ENCODE measurements at regions not wholly inside any gene's neighbourhood (a gene's known extent, or its start where the extent isn't known, plus 50 kb on each side); places are given as distances from the start of the nearest gene placed in this dataset.

DNA sequence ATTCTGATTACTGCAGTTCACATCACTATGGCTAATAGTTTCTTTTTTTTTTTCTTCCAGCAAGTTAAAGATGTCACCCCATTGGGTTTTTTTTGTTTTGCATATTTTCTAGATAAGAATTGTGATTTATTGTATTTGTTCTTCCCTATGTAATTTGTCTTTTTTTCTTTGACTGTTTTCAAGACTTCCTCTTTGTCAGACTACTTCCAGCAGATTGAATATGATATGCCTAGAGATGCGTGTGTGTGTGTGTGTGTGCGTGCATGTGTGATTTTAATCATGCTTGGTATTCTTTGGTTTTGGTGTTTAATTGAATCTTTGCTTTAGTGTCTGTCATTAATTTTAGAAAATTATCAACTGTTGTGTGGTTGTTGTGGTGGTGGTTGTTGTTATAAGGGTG is 166.7 kb upstream of the SLC39A10 start:
- no peaks in the 10 kb centered on the region for H3K36me3 ChIP-seq (replicated peaks in 1 of 2; ENCODE audit: control insufficient read depth in 1 of 2, insufficient read depth in 2 of 2, low read length in 1 of 2)
- H3K9me2 ChIP-seq: no peaks in the 10 kb centered on the region
- H3K9ac ChIP-seq: no peak overlapping the region
- no peaks in the 10 kb centered on the region for H3K9me3 ChIP-seq
- no peaks in the 10 kb centered on the region for H3K27me3 ChIP-seq (ENCODE audit: insufficient read depth)
- H4K20me1 ChIP-seq (ENCODE audit: insufficient read depth): no peaks in the 10 kb centered on the region
- 75% methylated on average over 2 of the region's 2 CpGs for WGBS (ENCODE audit: low lambda C conversion rate)
- no peak overlapping the region for H2AFZ ChIP-seq (ENCODE audit: low read depth)
- ChIA-PET POLR2A (no interaction called here), CTCF (interaction anchor here (1.7 kb wide), 1 partner anchor 43 kb away, joined by 3 read pairs; no protein-coding TSS in a partner anchor)
- H3K4me2 ChIP-seq: no peak overlapping the region
- TF ChIP-seq, protein P1, sequence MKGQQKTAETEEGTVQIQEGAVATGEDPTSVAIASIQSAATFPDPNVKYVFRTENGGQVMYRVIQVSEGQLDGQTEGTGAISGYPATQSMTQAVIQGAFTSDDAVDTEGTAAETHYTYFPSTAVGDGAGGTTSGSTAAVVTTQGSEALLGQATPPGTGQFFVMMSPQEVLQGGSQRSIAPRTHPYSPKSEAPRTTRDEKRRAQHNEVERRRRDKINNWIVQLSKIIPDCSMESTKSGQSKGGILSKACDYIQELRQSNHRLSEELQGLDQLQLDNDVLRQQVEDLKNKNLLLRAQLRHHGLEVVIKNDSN (IDR thresholded peaks at IDR 0.05; ENCODE audit: borderline replicate concordance, low read depth): no peak
- TF ChIP-seq NRF1 (IDR thresholded peaks at IDR 0.05; ENCODE audit: low read depth, low read length): no peak
- no peak for TF ChIP-seq SIN3A (IDR thresholded peaks at IDR 0.05; ENCODE audit: borderline replicate concordance, low read depth, low read length)
- no peak for TF ChIP-seq TCF12 (IDR thresholded peaks at IDR 0.05)
- no peak for TF ChIP-seq ELF1 (IDR thresholded peaks at IDR 0.05)
- no peak for TF ChIP-seq USF2 (IDR thresholded peaks at IDR 0.05; ENCODE audit: borderline replicate concordance, low read depth, low read length)
- no peak for TF ChIP-seq MXI1 (IDR thresholded peaks at IDR 0.05; ENCODE audit: low read depth, low read length)
- TF ChIP-seq PBX3 (IDR thresholded peaks at IDR 0.05): no peak
- TF ChIP-seq, protein P2, sequence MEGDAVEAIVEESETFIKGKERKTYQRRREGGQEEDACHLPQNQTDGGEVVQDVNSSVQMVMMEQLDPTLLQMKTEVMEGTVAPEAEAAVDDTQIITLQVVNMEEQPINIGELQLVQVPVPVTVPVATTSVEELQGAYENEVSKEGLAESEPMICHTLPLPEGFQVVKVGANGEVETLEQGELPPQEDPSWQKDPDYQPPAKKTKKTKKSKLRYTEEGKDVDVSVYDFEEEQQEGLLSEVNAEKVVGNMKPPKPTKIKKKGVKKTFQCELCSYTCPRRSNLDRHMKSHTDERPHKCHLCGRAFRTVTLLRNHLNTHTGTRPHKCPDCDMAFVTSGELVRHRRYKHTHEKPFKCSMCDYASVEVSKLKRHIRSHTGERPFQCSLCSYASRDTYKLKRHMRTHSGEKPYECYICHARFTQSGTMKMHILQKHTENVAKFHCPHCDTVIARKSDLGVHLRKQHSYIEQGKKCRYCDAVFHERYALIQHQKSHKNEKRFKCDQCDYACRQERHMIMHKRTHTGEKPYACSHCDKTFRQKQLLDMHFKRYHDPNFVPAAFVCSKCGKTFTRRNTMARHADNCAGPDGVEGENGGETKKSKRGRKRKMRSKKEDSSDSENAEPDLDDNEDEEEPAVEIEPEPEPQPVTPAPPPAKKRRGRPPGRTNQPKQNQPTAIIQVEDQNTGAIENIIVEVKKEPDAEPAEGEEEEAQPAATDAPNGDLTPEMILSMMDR (IDR thresholded peaks at IDR 0.05): no peak
- TF ChIP-seq EZH2phosphoT487 (IDR thresholded peaks at IDR 0.05; ENCODE audit: borderline replicate concordance, low read depth): no peak
- no peak for TF ChIP-seq ZBTB33 (IDR thresholded peaks at IDR 0.05; ENCODE audit: borderline replicate concordance, low read depth)
- TF ChIP-seq FOXM1 (IDR thresholded peaks at IDR 0.05; ENCODE audit: low read depth): no peak
- TF ChIP-seq JUND (IDR thresholded peaks at IDR 0.05): no peak
- no peak for TF ChIP-seq RAD21 (IDR thresholded peaks at IDR 0.05; ENCODE audit: low read length)
- no peak for TF ChIP-seq RFX5 (IDR thresholded peaks at IDR 0.05; ENCODE audit: low read length)
- no peak for TF ChIP-seq POLR2AphosphoS5 (IDR thresholded peaks at IDR 0.05; ENCODE audit: low read depth, low read length)
- TF ChIP-seq TEAD4 (IDR thresholded peaks at IDR 0.05; ENCODE audit: borderline replicate concordance, insufficient read depth): no peak
- H3K27ac ChIP-seq (ENCODE audit: low read depth in 2 of 2, low read length in 1 of 2): no peak overlapping the region
- peaks cover 0 to 26% of the 10 kb centered on the region in 2 experiments; a peak in 3 of 4 replicates for H3K4me1 ChIP-seq (ENCODE audit: control insufficient read depth in 1 of 2, insufficient read depth in 2 of 2, low read depth in 1 of 2, low read length in 1 of 2)
- no peak overlapping the region for H3K4me3 ChIP-seq (ENCODE audit: low read depth in 2 of 2, low read length in 1 of 2)
- H3K79me2 ChIP-seq (ENCODE audit: insufficient read depth): no peaks in the 10 kb centered on the region
- no peak for DNase-seq
- H3F3A ChIP-seq (replicated peaks; ENCODE audit: insufficient read depth): peaks cover 29% of the 10 kb centered on the region
